Osteoblast (primary cell): ENCODE measurements at regions not wholly inside any gene's neighbourhood (a gene's known extent, or its start where the extent isn't known, plus 50 kb on each side); places are given as distances from the start of the nearest gene placed in this dataset.

ENCODE experiments used
- DNase-seq: peaks from one replicate; pipeline ENCODE4 v3.0.0; 2011; ENCODE audit warnings: low spot score, mixed read lengths; ENCODE audit not compliant: insufficient read length; ENCODE audit errors: missing footprints
- H2AFZ ChIP-seq: 2 replicates; pipeline ENCODE4 v1.6.0; 2011; ENCODE audit warnings: mild to moderate bottlenecking, low read length
- H3K27ac ChIP-seq: 2 replicates; pipeline ENCODE4 v1.5.1; 2011; ENCODE audit warnings: mild to moderate bottlenecking, low read depth, low read length, moderate library complexity
- H3K27me3 ChIP-seq: 2 replicates; pipeline ENCODE4 v1.6.0; 2012; ENCODE audit warnings: mild to moderate bottlenecking, control low read depth, inconsistent platforms, low read length, moderate library complexity; ENCODE audit not compliant: insufficient read depth
- H3K36me3 ChIP-seq: 2 replicates; pipeline ENCODE4 v1.5.1; 2011; ENCODE audit warnings: mild to moderate bottlenecking, low read length, control low read depth, moderate library complexity; ENCODE audit not compliant: insufficient read depth
- H3K4me1 ChIP-seq: 2 replicates; pipeline ENCODE4 v1.5.1; 2011; ENCODE audit warnings: mild to moderate bottlenecking, low read length, control low read depth, moderate library complexity; ENCODE audit not compliant: insufficient read depth
- H3K4me2 ChIP-seq: 2 replicates; pipeline ENCODE4 v1.6.0; 2011; ENCODE audit warnings: mild to moderate bottlenecking, low read length; ENCODE audit not compliant: insufficient read depth
- H3K4me3 ChIP-seq: fragments of 200-600 bp; sonication (generic); 3 replicates; pipeline ENCODE4 v1.5.1; 2012; ENCODE audit warnings: mild to moderate bottlenecking, low read length, inconsistent platforms; ENCODE audit not compliant: insufficient read depth
- H3K79me2 ChIP-seq: 2 replicates; pipeline ENCODE4 v1.6.0; 2012; ENCODE audit warnings: mild to moderate bottlenecking, low read length, control low read depth, inconsistent platforms; ENCODE audit not compliant: insufficient read depth
- H3K9me3 ChIP-seq: 2 replicates; pipeline ENCODE4 v1.5.1; 2011; ENCODE audit warnings: low read depth, low read length, control low read depth
- H4K20me1 ChIP-seq: 2 replicates; pipeline ENCODE4 v1.6.0; 2012; ENCODE audit warnings: mild to moderate bottlenecking, low read length, control low read depth; ENCODE audit not compliant: insufficient read depth
- TF ChIP-seq, protein P1 (sequence below): IDR thresholded peaks from 2 replicates; pipeline ENCODE4 v1.5.1; 2011; ENCODE audit warnings: mild to moderate bottlenecking, low read depth, low read length, moderate library complexity; ENCODE audit errors: extremely low read depth

DNA sequence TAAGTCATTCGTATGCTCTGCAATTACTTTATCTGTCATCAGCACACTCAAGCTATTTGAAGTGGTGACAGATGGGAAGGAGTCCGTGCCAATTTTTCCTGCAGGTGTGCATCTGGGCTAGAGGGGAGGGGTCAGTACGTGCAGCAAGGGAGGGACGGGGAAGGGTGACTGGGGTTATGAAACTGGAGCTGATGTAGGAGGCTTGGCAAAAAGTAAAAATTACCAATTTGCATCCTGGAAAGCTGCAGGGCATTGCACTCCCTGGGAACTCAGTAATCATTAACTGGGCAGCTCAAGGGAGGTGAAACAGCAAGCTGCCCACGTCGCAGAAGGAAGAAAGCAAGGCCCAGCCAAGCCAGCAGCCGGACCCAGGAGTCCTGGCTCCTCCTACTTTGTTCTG, 87.1 kb upstream of the TMEM45B start:
- H3K4me1 ChIP-seq, result no peaks in the 10 kb centered on the region
- DNase-seq, result no peak
- peaks cover 2% of the 10 kb centered on the region for H3K27me3 ChIP-seq
- H3K79me2 ChIP-seq, result no peaks in the 10 kb centered on the region
- H2AFZ ChIP-seq, result no peak overlapping the region
- H3K4me3 ChIP-seq, result no peak overlapping the region
- H3K9me3 ChIP-seq, result no peaks in the 10 kb centered on the region
- H3K36me3 ChIP-seq, result no peaks in the 10 kb centered on the region
- no peak overlapping the region for H3K4me2 ChIP-seq
- TF ChIP-seq, protein P1, sequence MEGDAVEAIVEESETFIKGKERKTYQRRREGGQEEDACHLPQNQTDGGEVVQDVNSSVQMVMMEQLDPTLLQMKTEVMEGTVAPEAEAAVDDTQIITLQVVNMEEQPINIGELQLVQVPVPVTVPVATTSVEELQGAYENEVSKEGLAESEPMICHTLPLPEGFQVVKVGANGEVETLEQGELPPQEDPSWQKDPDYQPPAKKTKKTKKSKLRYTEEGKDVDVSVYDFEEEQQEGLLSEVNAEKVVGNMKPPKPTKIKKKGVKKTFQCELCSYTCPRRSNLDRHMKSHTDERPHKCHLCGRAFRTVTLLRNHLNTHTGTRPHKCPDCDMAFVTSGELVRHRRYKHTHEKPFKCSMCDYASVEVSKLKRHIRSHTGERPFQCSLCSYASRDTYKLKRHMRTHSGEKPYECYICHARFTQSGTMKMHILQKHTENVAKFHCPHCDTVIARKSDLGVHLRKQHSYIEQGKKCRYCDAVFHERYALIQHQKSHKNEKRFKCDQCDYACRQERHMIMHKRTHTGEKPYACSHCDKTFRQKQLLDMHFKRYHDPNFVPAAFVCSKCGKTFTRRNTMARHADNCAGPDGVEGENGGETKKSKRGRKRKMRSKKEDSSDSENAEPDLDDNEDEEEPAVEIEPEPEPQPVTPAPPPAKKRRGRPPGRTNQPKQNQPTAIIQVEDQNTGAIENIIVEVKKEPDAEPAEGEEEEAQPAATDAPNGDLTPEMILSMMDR, result no peak
- H3K27ac ChIP-seq, result no peak overlapping the region
- H4K20me1 ChIP-seq, result no peaks in the 10 kb centered on the region

- no peak overlapping the region for H3K27ac ChIP-seq
- H3K9me3 ChIP-seq, result no peaks in the 10 kb centered on the region
- no peaks in the 10 kb centered on the region for H4K20me1 ChIP-seq
- H3K79me2 ChIP-seq, result no peaks in the 10 kb centered on the region
- no peaks in the 10 kb centered on the region for H3K36me3 ChIP-seq
- TF ChIP-seq, protein P1, result no peak
- H3K4me1 ChIP-seq, result no peaks in the 10 kb centered on the region
- H3K4me3 ChIP-seq, result no peak overlapping the region
- H3K27me3 ChIP-seq, result no peaks in the 10 kb centered on the region
- no peak overlapping the region for H2AFZ ChIP-seq
- no peak for DNase-seq
- no peak overlapping the region for H3K4me2 ChIP-seq
These were observed 86.4 kb upstream of the TMEM45B start for GRCh38 chr11:129729216-129729615.

GRCh38 chr11:129729823-129730222, 85.8 kb upstream of the TMEM45B start:
- Histone ChIP-seq H3K4me3 (no peak overlapping the region), H4K20me1 (no peaks in the 10 kb centered on the region), H3K27ac (no peak overlapping the region), H3K27me3 (no peaks in the 10 kb centered on the region), H3K79me2 (no peaks in the 10 kb centered on the region), H3K9me3 (no peaks in the 10 kb centered on the region), H3K4me1 (no peaks in the 10 kb centered on the region), H3K36me3 (no peaks in the 10 kb centered on the region), H2AFZ (no peak overlapping the region), H3K4me2 (no peak overlapping the region)
- TF ChIP-seq, protein P1, result no peak
- DNase-seq, result no peak

GRCh38 chr11:129731316-129731715, 84.3 kb upstream of the TMEM45B start:
- H3K79me2 ChIP-seq, result no peaks in the 10 kb centered on the region

More at GRCh38 chr11:129731316-129731715, 84.3 kb upstream of the TMEM45B start:
- Histone ChIP-seq H3K36me3 (no peaks in the 10 kb centered on the region), H3K4me2 (no peak overlapping the region), H4K20me1 (no peaks in the 10 kb centered on the region), H3K4me1 (no peaks in the 10 kb centered on the region), H3K9me3 (no peaks in the 10 kb centered on the region), H3K27me3 (no peaks in the 10 kb centered on the region), H3K4me3 (no peak overlapping the region), H2AFZ (no peak overlapping the region), H3K27ac (no peak overlapping the region)
- TF ChIP-seq, protein P1, result no peak
- DNase-seq, result no peak
